ENCODE measurements at regions not wholly inside any gene's neighbourhood (a gene's known extent, or its start where the extent isn't known, plus 50 kb on each side); places are given as distances from the start of the nearest gene placed in this dataset.
"Not testable (repeated sequence)": the region's sequence is repeated elsewhere in the genome, so short reads cannot be mapped to it uniquely, and the experiment has no call there.

DNA sequence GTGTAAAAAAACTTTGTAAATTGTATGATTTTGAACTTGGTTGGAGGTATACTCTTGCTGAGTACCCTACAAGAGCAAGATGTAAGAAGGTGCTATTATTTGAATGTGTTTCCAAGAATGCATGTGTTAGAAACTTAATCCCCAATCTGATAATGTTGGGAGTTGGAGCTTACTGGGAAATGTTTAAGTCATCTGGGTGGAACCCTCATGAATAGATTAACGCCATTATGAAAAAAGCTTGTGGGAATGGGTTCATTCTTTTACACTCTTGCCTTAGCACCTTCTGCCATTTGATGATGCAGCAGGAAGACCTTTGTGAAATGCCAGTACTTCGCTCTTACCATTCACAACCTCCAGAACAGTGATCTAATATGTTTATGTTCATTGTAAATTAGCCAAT, 498.3 kb downstream of the TMEM135 start:
- no peaks in the 10 kb centered on the region for H3K4me1 ChIP-seq
- ATAC-seq (no peak), DNase-seq (no peak)
- no peaks in the 10 kb centered on the region for H3K36me3 ChIP-seq
- no peak overlapping the region for H3K27ac ChIP-seq
- H3K4me3 ChIP-seq, result no peak overlapping the region
- no peak for TF ChIP-seq POLR2A (IDR thresholded peaks at IDR 0.05)
- TF ChIP-seq, protein P1, sequence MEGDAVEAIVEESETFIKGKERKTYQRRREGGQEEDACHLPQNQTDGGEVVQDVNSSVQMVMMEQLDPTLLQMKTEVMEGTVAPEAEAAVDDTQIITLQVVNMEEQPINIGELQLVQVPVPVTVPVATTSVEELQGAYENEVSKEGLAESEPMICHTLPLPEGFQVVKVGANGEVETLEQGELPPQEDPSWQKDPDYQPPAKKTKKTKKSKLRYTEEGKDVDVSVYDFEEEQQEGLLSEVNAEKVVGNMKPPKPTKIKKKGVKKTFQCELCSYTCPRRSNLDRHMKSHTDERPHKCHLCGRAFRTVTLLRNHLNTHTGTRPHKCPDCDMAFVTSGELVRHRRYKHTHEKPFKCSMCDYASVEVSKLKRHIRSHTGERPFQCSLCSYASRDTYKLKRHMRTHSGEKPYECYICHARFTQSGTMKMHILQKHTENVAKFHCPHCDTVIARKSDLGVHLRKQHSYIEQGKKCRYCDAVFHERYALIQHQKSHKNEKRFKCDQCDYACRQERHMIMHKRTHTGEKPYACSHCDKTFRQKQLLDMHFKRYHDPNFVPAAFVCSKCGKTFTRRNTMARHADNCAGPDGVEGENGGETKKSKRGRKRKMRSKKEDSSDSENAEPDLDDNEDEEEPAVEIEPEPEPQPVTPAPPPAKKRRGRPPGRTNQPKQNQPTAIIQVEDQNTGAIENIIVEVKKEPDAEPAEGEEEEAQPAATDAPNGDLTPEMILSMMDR (IDR thresholded peaks at IDR 0.05), result no peak
- no peaks in the 10 kb centered on the region for H3K27me3 ChIP-seq
- 77 to 83% (median 80%) methylated on average over 2 of the region's 2 CpGs for WGBS, 4 donors
- H3K9me3 ChIP-seq, result no peaks in the 10 kb centered on the region
- intact Hi-C loops (cut with DNase I), result no loop called here

DNA sequence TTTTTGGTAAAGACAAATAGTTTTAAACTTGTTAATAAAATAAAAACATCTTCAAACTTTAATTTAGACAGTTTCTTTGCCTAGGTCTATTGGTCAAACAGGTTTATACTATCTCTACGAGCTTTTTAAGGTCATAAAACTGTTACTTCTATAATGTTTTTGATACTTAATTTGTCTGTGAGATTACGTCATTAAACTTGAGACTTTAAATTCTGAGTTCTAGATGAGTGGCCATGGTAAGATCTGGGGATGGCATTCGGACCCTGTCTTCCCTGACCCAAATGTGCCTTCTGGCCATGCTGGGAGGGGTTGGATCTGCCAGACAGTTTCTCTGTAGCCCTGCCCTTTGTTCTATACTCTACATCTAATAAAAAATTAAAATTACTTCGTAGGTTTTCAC, 497.8 kb downstream of the TMEM135 start:
- intact Hi-C loops (cut with DNase I), result no loop called here
- Histone ChIP-seq H3K4me3 (no peak overlapping the region), H3K4me1 (no peaks in the 10 kb centered on the region), H3K36me3 (no peaks in the 10 kb centered on the region), H3K27me3 (no peaks in the 10 kb centered on the region), H3K9me3 (no peaks in the 10 kb centered on the region), H3K27ac (no peak overlapping the region)
- ATAC-seq (no peak), DNase-seq (no peak)
- TF ChIP-seq POLR2A (IDR thresholded peaks at IDR 0.05), result no peak
- 73 to 80% (median 76%) methylated on average over 4 of the region's 4 CpGs for WGBS, 4 donors

DNA sequence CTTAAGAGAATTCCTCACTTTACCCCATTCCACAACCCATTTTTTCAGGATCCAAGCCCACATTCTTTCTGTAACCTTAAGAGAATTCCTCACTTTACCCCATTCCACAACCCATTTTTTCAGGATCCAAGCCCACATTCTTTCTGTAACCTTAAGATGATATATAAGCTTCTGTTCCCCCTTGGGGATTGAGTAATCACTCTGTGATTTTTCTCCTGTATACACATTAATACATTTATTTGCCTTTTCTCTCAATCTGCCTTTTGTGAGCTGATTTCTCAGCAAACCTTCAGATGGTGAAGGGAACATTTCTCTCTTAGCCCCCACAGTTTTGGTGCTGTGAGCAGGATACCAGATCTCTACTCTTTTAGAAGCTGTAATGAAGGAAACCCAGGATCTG, 494.1 kb downstream of the TMEM135 start:
- ATAC-seq; H3K9me3 ChIP-seq; DNase-seq; H3K36me3 ChIP-seq; H3K4me3 ChIP-seq; H3K4me1 ChIP-seq; intact Hi-C loops (cut with DNase I); H3K27ac ChIP-seq; H3K27me3 ChIP-seq: not testable (repeated sequence)

DNA sequence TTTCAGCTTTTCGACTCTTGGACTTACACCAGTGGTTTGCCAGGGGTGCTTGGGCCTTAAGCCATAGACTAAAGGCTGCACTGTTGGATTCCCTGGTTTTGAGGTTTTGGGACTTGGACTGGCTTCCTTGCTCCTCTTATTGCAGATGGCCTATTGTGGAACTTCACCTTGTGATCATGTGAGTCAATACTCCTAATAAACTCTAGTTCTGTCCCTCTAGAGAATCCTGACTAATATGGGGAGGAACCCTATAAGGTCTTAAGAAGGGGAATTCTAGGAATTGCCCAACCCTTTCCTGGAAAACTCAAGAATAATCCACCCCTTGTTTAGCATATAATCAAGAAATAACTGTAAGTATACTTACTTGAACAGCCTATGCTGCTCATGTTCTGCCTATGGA, 491.8 kb downstream of the TMEM135 start:
- ATAC-seq, result no peak
- H3K4me1 ChIP-seq, result no peaks in the 10 kb centered on the region
- H3K27ac ChIP-seq, result no peak overlapping the region
- H3K4me3 ChIP-seq, result no peak overlapping the region
- TF ChIP-seq, protein P1 (IDR thresholded peaks at IDR 0.05), result no peak
- TF ChIP-seq POLR2A (IDR thresholded peaks at IDR 0.05), result no peak
- peaks cover 0 to 3% (median 0%) of the 10 kb centered on the region in 12 donors for H3K9me3 ChIP-seq
- 85 to 97% (median 92%) methylated on average over 1 of the region's 1 CpG for WGBS, 4 donors
- intact Hi-C loops (cut with DNase I), result no loop called here
- no peaks in the 10 kb centered on the region for H3K27me3 ChIP-seq
- no peaks in the 10 kb centered on the region for H3K36me3 ChIP-seq
- DNase-seq, result no peak

DNA sequence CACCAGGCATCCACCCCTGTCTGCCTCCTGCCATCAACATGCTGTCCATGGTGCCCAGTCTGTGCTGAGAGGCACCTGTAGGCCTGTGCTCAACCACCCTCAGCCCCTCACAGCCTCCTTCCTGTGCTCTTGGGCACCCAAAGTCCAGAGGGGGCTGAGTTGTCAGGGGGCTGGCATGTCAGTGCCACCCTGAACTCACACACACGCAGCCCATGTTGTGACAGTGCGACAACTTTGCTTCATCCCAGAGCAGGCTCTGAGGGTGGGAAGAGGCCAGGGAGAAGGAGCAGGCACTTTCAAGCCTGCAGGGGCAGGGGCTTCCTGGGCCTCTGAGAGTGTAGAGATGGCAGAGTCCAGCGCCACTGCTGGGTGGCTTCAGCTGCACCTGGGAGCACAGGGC, 491.0 kb downstream of the TMEM135 start:
- 66 to 96% (median 88%) methylated on average over 1 to 3 of the region's 3 CpGs for WGBS, 4 donors
- Histone ChIP-seq H3K4me1 (no peaks in the 10 kb centered on the region), H3K4me3 (no peak overlapping the region), H3K9me3 (peaks cover 0 to 11% (median 0%) of the 10 kb centered on the region in 12 donors), H3K27ac (no peak overlapping the region), H3K27me3 (no peaks in the 10 kb centered on the region), H3K36me3 (no peaks in the 10 kb centered on the region)
- intact Hi-C loops (cut with DNase I), result no loop called here
- DNase-seq (peak in 1 of 5 donors; percentile 39), ATAC-seq (no peak)
- TF ChIP-seq POLR2A (IDR thresholded peaks at IDR 0.05), result no peak
- TF ChIP-seq, protein P1 (IDR thresholded peaks at IDR 0.05), result no peak

Data from heart left ventricle (tissue), 16 donors.